ENCODE measurements at regions not wholly inside any gene's neighbourhood (a gene's known extent, or its start where the extent isn't known, plus 50 kb on each side); places are given as distances from the start of the nearest gene placed in this dataset.

- Histone ChIP-seq H3K18ac (ENCODE audit: low read depth in 1 of 2, low read length in 2 of 2) (no peak overlapping the region), H3K4me2 (ENCODE audit: low read length, poor library complexity, severe bottlenecking) (no peak overlapping the region), H2BK5ac (ENCODE audit: low read depth, low read length, poor library complexity, severe bottlenecking) (no peak overlapping the region), H4K91ac (ENCODE audit: low read length) (no peak overlapping the region), H2BK12ac (ENCODE audit: low read length in 2 of 2) (no peak overlapping the region), H3K14ac (ENCODE audit: low read length in 2 of 2) (no peak overlapping the region), H2AFZ (ENCODE audit: low read depth, low read length) (no peak overlapping the region), H3K4ac (ENCODE audit: low read depth in 1 of 2, low read length in 2 of 2) (no peak overlapping the region), H3K79me1 (replicated peaks; ENCODE audit: low read length, poor library complexity, severe bottlenecking) (no peaks in the 10 kb centered on the region), H2BK120ac (ENCODE audit: low read depth, low read length) (no peak overlapping the region), H3K9ac (ENCODE audit: low read length) (no peak overlapping the region), H3K36me3 (ENCODE audit: control insufficient read depth in 1 of 2, insufficient read depth in 2 of 2, low read depth in 1 of 2, low read length in 2 of 2) (no peaks in the 10 kb centered on the region), H4K8ac (ENCODE audit: low read length) (no peak overlapping the region), H3K23ac (ENCODE audit: low read length in 2 of 2) (no peak overlapping the region), H3K27me3 (ENCODE audit: control insufficient read depth in 1 of 2, insufficient read depth in 1 of 2, low read length in 2 of 2) (no peaks in the 10 kb centered on the region), H3K9me3 (ENCODE audit: control insufficient read depth, low read length) (no peaks in the 10 kb centered on the region), H2BK15ac (ENCODE audit: low read depth, poor library complexity, severe bottlenecking) (no peak overlapping the region), H2AK5ac (ENCODE audit: low read length, severe bottlenecking) (no peak overlapping the region), H3K4me1 (ENCODE audit: control insufficient read depth, insufficient read depth, low read depth, low read length) (peaks cover 9% of the 10 kb centered on the region), H3K4me3 (ENCODE audit: insufficient read depth in 1 of 2, low read depth in 1 of 2, low read length in 2 of 2) (no peak overlapping the region), H3K27ac (ENCODE audit: low read length, poor library complexity, severe bottlenecking) (no peak overlapping the region)
- no peak for DNase-seq
- WGBS, result 100% methylated on average over 2 of the region's 3 CpGs
Observed at GRCh38 chr14:61213191-61213621, 67.9 kb downstream of the TMEM30B start.

- no peaks in the 10 kb centered on the region for H3K27me3 ChIP-seq (ENCODE audit: control insufficient read depth in 1 of 2, insufficient read depth in 1 of 2, low read length in 2 of 2)
- no peak overlapping the region for H3K18ac ChIP-seq (ENCODE audit: low read depth in 1 of 2, low read length in 2 of 2)
- H4K91ac ChIP-seq (ENCODE audit: low read length), result no peak overlapping the region
- no peak overlapping the region for H3K4ac ChIP-seq (ENCODE audit: low read depth in 1 of 2, low read length in 2 of 2)
- H2AK5ac ChIP-seq (ENCODE audit: low read length, severe bottlenecking), result no peak overlapping the region
- H2AFZ ChIP-seq (ENCODE audit: low read depth, low read length), result no peak overlapping the region
- H2BK120ac ChIP-seq (ENCODE audit: low read depth, low read length), result no peak overlapping the region
- no peaks in the 10 kb centered on the region for H3K36me3 ChIP-seq (ENCODE audit: control insufficient read depth in 1 of 2, insufficient read depth in 2 of 2, low read depth in 1 of 2, low read length in 2 of 2)
- peaks cover 9% of the 10 kb centered on the region for H3K4me1 ChIP-seq (ENCODE audit: control insufficient read depth, insufficient read depth, low read depth, low read length)
- H2BK12ac ChIP-seq (ENCODE audit: low read length in 2 of 2), result no peak overlapping the region
- no peak overlapping the region for H2BK5ac ChIP-seq (ENCODE audit: low read depth, low read length, poor library complexity, severe bottlenecking)
- H3K9ac ChIP-seq (ENCODE audit: low read length), result no peak overlapping the region
- H2BK15ac ChIP-seq (ENCODE audit: low read depth, poor library complexity, severe bottlenecking), result no peak overlapping the region
- H3K4me2 ChIP-seq (ENCODE audit: low read length, poor library complexity, severe bottlenecking), result no peak overlapping the region
- no peak overlapping the region for H3K27ac ChIP-seq (ENCODE audit: low read length, poor library complexity, severe bottlenecking)
- H3K23ac ChIP-seq (ENCODE audit: low read length in 2 of 2), result no peak overlapping the region
- no peak overlapping the region for H4K8ac ChIP-seq (ENCODE audit: low read length)
- WGBS, result no CpG with 5 or more reads among the region's 1 CpG
- no peak overlapping the region for H3K4me3 ChIP-seq (ENCODE audit: insufficient read depth in 1 of 2, low read depth in 1 of 2, low read length in 2 of 2)
- H3K9me3 ChIP-seq (ENCODE audit: control insufficient read depth, low read length), result no peaks in the 10 kb centered on the region
- H3K14ac ChIP-seq (ENCODE audit: low read length in 2 of 2), result no peak overlapping the region
- no peaks in the 10 kb centered on the region for H3K79me1 ChIP-seq (replicated peaks; ENCODE audit: low read length, poor library complexity, severe bottlenecking)
- DNase-seq, result no peak
Observed at GRCh38 chr14:61212546-61212945, 68.6 kb downstream of the TMEM30B start.

GRCh38 chr14:61211476-61212255, 69.5 kb downstream of the TMEM30B start:
- peaks cover 9% of the 10 kb centered on the region for H3K4me1 ChIP-seq (ENCODE audit: control insufficient read depth, insufficient read depth, low read depth, low read length)
- no peak overlapping the region for H3K27ac ChIP-seq (ENCODE audit: low read length, poor library complexity, severe bottlenecking)
- no peaks in the 10 kb centered on the region for H3K79me1 ChIP-seq (replicated peaks; ENCODE audit: low read length, poor library complexity, severe bottlenecking)
- H3K23ac ChIP-seq (ENCODE audit: low read length in 2 of 2), result no peak overlapping the region
- H3K4ac ChIP-seq (ENCODE audit: low read depth in 1 of 2, low read length in 2 of 2), result no peak overlapping the region
- no peak overlapping the region for H3K18ac ChIP-seq (ENCODE audit: low read depth in 1 of 2, low read length in 2 of 2)
- no peak for DNase-seq
- no peak overlapping the region for H2AFZ ChIP-seq (ENCODE audit: low read depth, low read length)
- no peak overlapping the region for H3K4me2 ChIP-seq (ENCODE audit: low read length, poor library complexity, severe bottlenecking)
- H3K4me3 ChIP-seq (ENCODE audit: insufficient read depth in 1 of 2, low read depth in 1 of 2, low read length in 2 of 2), result no peak overlapping the region
- no peak overlapping the region for H3K14ac ChIP-seq (ENCODE audit: low read length in 2 of 2)
- no peak overlapping the region for H3K9ac ChIP-seq (ENCODE audit: low read length)
- H2BK15ac ChIP-seq (ENCODE audit: low read depth, poor library complexity, severe bottlenecking), result no peak overlapping the region
- H3K9me3 ChIP-seq (ENCODE audit: control insufficient read depth, low read length), result no peaks in the 10 kb centered on the region
- no peak overlapping the region for H4K91ac ChIP-seq (ENCODE audit: low read length)
- no peak overlapping the region for H2BK12ac ChIP-seq (ENCODE audit: low read length in 2 of 2)
- H2AK5ac ChIP-seq (ENCODE audit: low read length, severe bottlenecking), result no peak overlapping the region
- H2BK5ac ChIP-seq (ENCODE audit: low read depth, low read length, poor library complexity, severe bottlenecking), result no peak overlapping the region
- H3K27me3 ChIP-seq (ENCODE audit: control insufficient read depth in 1 of 2, insufficient read depth in 1 of 2, low read length in 2 of 2), result no peaks in the 10 kb centered on the region
- no peak overlapping the region for H4K8ac ChIP-seq (ENCODE audit: low read length)
- 90% methylated on average over 9 of the region's 9 CpGs for WGBS
- H2BK120ac ChIP-seq (ENCODE audit: low read depth, low read length), result no peak overlapping the region
- no peaks in the 10 kb centered on the region for H3K36me3 ChIP-seq (ENCODE audit: control insufficient read depth in 1 of 2, insufficient read depth in 2 of 2, low read depth in 1 of 2, low read length in 2 of 2)

- Histone ChIP-seq H3K36me3 (ENCODE audit: control insufficient read depth in 1 of 2, insufficient read depth in 2 of 2, low read depth in 1 of 2, low read length in 2 of 2) (no peaks in the 10 kb centered on the region), H3K14ac (ENCODE audit: low read length in 2 of 2) (no peak overlapping the region), H2AFZ (ENCODE audit: low read depth, low read length) (no peak overlapping the region), H3K4me2 (ENCODE audit: low read length, poor library complexity, severe bottlenecking) (no peak overlapping the region), H3K4me1 (ENCODE audit: control insufficient read depth, insufficient read depth, low read depth, low read length) (no peaks in the 10 kb centered on the region), H3K4ac (ENCODE audit: low read depth in 1 of 2, low read length in 2 of 2) (no peak overlapping the region), H3K18ac (ENCODE audit: low read depth in 1 of 2, low read length in 2 of 2) (no peak overlapping the region), H2BK120ac (ENCODE audit: low read depth, low read length) (no peak overlapping the region), H2BK5ac (ENCODE audit: low read depth, low read length, poor library complexity, severe bottlenecking) (no peak overlapping the region), H2AK5ac (ENCODE audit: low read length, severe bottlenecking) (no peak overlapping the region), H3K9ac (ENCODE audit: low read length) (no peak overlapping the region), H3K27ac (ENCODE audit: low read length, poor library complexity, severe bottlenecking) (no peak overlapping the region), H2BK15ac (ENCODE audit: low read depth, poor library complexity, severe bottlenecking) (no peak overlapping the region), H3K23ac (ENCODE audit: low read length in 2 of 2) (no peak overlapping the region), H3K79me1 (replicated peaks; ENCODE audit: low read length, poor library complexity, severe bottlenecking) (no peaks in the 10 kb centered on the region), H3K4me3 (ENCODE audit: insufficient read depth in 1 of 2, low read depth in 1 of 2, low read length in 2 of 2) (no peak overlapping the region), H4K91ac (ENCODE audit: low read length) (no peak overlapping the region), H2BK12ac (ENCODE audit: low read length in 2 of 2) (no peak overlapping the region), H3K27me3 (ENCODE audit: control insufficient read depth in 1 of 2, insufficient read depth in 1 of 2, low read length in 2 of 2) (peaks cover 0 to 7% of the 10 kb centered on the region in 2 experiments), H4K8ac (ENCODE audit: low read length) (no peak overlapping the region), H3K9me3 (ENCODE audit: control insufficient read depth, low read length) (no peaks in the 10 kb centered on the region)
- WGBS, result 68% methylated on average over 10 of the region's 10 CpGs
- no peak for DNase-seq
Observed at GRCh38 chr14:61203081-61203753, 77.9 kb downstream of the TMEM30B start.
